GM12874 (cell line): ENCODE measurements at regions not wholly inside any gene's neighbourhood (a gene's known extent, or its start where the extent isn't known, plus 50 kb on each side); places are given as distances from the start of the nearest gene placed in this dataset.

ENCODE experiments used
- TF ChIP-seq, protein P1 (sequence below): IDR thresholded peaks from 2 replicates; pipeline ENCODE4 v1.5.1; 2011; ENCODE audit warnings: low read depth, mild to moderate bottlenecking, control low read depth, low read length, moderate library complexity; ENCODE audit not compliant: insufficient read depth

GRCh38 chr4:31016322-31017061 is 296.3 kb downstream of the PCDH7 start:
- TF ChIP-seq, protein P1, sequence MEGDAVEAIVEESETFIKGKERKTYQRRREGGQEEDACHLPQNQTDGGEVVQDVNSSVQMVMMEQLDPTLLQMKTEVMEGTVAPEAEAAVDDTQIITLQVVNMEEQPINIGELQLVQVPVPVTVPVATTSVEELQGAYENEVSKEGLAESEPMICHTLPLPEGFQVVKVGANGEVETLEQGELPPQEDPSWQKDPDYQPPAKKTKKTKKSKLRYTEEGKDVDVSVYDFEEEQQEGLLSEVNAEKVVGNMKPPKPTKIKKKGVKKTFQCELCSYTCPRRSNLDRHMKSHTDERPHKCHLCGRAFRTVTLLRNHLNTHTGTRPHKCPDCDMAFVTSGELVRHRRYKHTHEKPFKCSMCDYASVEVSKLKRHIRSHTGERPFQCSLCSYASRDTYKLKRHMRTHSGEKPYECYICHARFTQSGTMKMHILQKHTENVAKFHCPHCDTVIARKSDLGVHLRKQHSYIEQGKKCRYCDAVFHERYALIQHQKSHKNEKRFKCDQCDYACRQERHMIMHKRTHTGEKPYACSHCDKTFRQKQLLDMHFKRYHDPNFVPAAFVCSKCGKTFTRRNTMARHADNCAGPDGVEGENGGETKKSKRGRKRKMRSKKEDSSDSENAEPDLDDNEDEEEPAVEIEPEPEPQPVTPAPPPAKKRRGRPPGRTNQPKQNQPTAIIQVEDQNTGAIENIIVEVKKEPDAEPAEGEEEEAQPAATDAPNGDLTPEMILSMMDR, result no peak

GRCh38 chr4:31020363-31020762 is 300.2 kb downstream of the PCDH7 start:
- TF ChIP-seq, protein P1, result no peak

GRCh38 chr4:31021008-31021407 is 300.8 kb downstream of the PCDH7 start:
- TF ChIP-seq, protein P1, result no peak

GRCh38 chr4:31022702-31023101 is 302.5 kb downstream of the PCDH7 start:
- TF ChIP-seq, protein P1, result no peak

DNA sequence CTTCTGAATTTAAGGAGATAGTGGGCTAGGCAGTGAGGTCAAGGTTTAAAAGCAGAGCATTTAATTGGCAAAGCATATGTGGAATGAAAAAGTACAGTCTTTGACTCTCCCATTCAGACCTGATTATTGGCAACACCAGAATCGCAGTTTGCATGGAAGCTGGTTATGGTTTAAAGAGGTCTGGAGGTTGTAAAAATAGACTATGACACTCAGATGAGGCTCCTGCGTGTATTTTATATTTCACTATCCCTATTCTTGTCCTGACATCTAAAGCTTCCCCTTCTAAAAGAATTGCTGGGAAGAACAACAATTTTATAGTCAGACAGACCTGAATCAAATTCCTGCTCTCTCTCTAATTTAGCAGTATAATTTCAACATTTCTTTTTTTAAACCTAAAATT is 302.9 kb downstream of the PCDH7 start:
- TF ChIP-seq, protein P1, result no peak

- TF ChIP-seq, protein P1, result no peak
These were observed 303.6 kb downstream of the PCDH7 start for GRCh38 chr4:31023742-31024141.

DNA sequence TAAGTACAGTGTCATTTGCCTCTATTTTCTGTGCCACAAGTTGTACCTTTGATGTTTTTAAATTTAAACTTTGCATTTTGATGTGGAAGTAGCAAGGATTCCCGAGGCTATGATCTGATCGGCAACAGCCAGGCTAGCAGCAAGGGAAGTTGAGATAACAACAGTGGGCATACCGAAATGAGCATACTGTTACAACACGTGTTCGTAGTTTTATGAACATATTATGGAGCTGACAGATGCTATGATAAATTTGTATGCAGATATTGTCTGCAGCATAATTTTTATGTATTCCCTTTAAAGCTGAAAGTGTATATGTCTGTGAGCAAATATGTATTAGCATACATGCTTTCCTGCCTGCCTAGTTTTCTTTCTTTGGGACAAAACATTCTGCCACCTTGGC is 306.1 kb downstream of the PCDH7 start:
- TF ChIP-seq, protein P1, result no peak

DNA sequence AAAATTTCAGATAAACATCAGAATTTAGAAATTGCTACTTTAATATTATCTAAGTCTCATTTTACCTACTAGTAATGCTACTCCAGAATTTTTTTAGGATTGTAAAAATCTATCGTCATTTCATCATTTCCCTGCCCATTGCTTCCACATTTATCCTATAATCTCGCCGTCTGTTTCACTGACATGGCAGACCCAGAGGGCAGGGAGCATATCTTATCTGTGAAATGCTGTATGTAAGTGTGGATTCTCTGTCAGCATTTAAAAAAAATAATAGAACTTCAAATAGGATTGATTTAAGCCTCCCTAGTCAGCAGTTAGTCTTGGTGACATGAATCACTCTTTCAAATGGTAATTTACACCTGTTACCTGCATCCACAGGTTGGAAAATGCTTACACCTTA is 314.4 kb downstream of the PCDH7 start:
- TF ChIP-seq, protein P1, result no peak
